ENCODE measurements at regions not wholly inside any gene's neighbourhood (a gene's known extent, or its start where the extent isn't known, plus 50 kb on each side); places are given as distances from the start of the nearest gene placed in this dataset.

DNA sequence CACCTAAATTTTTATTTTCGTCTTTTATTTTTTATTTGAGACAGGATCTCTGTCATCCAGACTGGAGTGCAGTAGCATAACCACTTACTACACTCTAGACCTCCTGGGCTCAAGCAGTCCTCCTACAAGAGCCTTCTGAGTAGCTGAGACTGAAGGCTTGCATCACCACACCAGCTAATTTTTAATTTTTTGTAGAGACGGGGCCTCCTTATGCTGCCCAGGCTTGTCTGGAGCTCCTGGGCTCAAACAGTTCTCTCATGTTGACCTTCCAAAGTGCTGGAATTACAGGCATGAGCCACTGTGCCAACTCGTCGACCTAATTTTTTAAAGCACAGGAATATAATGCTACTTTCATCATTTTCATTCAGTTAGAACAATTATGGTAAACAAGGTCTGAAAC is 405.4 kb downstream of the AR start:
- no peak for ATAC-seq
- Mint-ChIP-seq H3K4me3 (no peak overlapping the region), H3K9me3 (peaks cover 11% of the 10 kb centered on the region; the same call in 1 of the 2 replicates), H3K36me3 (no peaks in the 10 kb centered on the region), H3K4me1 (no peaks in the 10 kb centered on the region), H3K27me3 (ENCODE audit: low read depth) (no peaks in the 10 kb centered on the region), H3K27ac (no peak overlapping the region)
- TF ChIP-seq, protein P1, sequence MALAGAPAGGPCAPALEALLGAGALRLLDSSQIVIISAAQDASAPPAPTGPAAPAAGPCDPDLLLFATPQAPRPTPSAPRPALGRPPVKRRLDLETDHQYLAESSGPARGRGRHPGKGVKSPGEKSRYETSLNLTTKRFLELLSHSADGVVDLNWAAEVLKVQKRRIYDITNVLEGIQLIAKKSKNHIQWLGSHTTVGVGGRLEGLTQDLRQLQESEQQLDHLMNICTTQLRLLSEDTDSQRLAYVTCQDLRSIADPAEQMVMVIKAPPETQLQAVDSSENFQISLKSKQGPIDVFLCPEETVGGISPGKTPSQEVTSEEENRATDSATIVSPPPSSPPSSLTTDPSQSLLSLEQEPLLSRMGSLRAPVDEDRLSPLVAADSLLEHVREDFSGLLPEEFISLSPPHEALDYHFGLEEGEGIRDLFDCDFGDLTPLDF (CRISPR knock-in tag; IDR thresholded peaks at IDR 0.05): no peak
- no peak for TF ChIP-seq RORB (CRISPR knock-in tag; IDR thresholded peaks at IDR 0.05)
- no peak for TF ChIP-seq ATF1 (CRISPR knock-in tag; IDR thresholded peaks at IDR 0.05)
- TF ChIP-seq, protein P2, sequence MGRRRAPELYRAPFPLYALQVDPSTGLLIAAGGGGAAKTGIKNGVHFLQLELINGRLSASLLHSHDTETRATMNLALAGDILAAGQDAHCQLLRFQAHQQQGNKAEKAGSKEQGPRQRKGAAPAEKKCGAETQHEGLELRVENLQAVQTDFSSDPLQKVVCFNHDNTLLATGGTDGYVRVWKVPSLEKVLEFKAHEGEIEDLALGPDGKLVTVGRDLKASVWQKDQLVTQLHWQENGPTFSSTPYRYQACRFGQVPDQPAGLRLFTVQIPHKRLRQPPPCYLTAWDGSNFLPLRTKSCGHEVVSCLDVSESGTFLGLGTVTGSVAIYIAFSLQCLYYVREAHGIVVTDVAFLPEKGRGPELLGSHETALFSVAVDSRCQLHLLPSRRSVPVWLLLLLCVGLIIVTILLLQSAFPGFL (CRISPR knock-in tag; IDR thresholded peaks at IDR 0.05; ENCODE audit: borderline replicate concordance): no peak
- TF ChIP-seq ZNF317 (CRISPR knock-in tag; IDR thresholded peaks at IDR 0.05; ENCODE audit: borderline replicate concordance, low read depth): no peak
- no peak for TF ChIP-seq ZNF121 (CRISPR knock-in tag; IDR thresholded peaks at IDR 0.05)
- no peak for DNase-seq (ENCODE audit: low spot score)
- POLR2A ChIA-PET: no interaction called here
- CTCF ChIA-PET: no interaction called here

DNA sequence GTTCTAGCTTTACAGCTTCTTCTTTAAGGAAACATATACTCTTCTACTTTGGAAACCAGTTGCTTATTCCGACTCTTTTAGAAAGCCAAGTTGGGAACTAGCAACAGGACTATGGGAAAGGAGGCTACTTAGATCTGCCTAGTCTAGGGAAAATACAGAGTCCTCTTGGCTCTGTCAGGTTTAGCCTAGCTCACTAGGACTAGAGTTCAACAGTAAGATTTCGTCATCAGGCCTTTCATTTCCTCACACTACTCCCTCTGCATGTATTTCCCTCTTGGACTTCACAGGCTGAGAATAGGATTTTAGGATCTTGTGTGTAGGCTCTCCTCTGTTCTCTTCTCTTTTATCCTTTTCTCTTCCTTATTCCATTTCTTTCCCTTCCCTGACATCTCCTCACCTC is 409.8 kb downstream of the AR start:
- DNase-seq (ENCODE audit: low spot score): no peak
- Mint-ChIP-seq H3K4me3 (no peak overlapping the region), H3K9me3 (peaks cover 13% of the 10 kb centered on the region), H3K27me3 (ENCODE audit: low read depth) (no peaks in the 10 kb centered on the region), H3K4me1 (peaks cover 7% of the 10 kb centered on the region), H3K27ac (no peak overlapping the region), H3K36me3 (no peaks in the 10 kb centered on the region)
- CTCF ChIA-PET: no interaction called here
- POLR2A ChIA-PET: no interaction called here
- ATAC-seq: no peak
- TF ChIP-seq OVOL2 (CRISPR knock-in tag; IDR thresholded peaks at IDR 0.05; ENCODE audit: borderline replicate concordance): no peak
- TF ChIP-seq, protein P3, sequence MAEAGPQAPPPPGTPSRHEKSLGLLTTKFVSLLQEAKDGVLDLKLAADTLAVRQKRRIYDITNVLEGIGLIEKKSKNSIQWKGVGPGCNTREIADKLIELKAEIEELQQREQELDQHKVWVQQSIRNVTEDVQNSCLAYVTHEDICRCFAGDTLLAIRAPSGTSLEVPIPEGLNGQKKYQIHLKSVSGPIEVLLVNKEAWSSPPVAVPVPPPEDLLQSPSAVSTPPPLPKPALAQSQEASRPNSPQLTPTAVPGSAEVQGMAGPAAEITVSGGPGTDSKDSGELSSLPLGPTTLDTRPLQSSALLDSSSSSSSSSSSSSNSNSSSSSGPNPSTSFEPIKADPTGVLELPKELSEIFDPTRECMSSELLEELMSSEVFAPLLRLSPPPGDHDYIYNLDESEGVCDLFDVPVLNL (CRISPR knock-in tag; IDR thresholded peaks at IDR 0.05; ENCODE audit: borderline replicate concordance, low read depth): no peak

DNA sequence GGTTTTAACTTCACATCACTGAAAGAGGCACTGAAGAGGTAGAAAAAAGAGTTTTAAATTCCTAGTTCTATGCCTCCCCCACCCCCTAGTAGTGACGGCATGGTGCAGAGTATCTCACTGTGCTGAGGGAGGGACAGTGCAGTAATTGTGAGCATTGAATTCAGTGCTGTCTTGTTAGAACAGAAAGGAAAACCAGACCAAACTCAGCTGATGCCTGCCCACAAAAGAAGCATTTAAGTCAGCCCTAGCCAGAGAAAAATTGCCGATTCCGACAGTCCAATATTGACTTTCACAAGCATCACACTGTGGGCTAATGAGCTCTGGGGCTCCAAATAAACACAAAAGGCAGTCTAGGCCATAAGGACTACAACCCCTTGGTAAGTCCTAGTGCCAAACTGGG is 417.7 kb downstream of the AR start:
- H3K36me3 Mint-ChIP-seq: no peaks in the 10 kb centered on the region
- H3K27me3 Mint-ChIP-seq (ENCODE audit: low read depth): no peaks in the 10 kb centered on the region
- no peak overlapping the region for H3K27ac Mint-ChIP-seq
- TF ChIP-seq NFE2L1 (CRISPR knock-in tag; IDR thresholded peaks at IDR 0.05) (no peak), NR3C1 (CRISPR knock-in tag; conservative IDR thresholded peaks at IDR 0.05; ENCODE audit: low read depth) (no peak), JUN (CRISPR knock-in tag; IDR thresholded peaks at IDR 0.05) (no peak), SP1 (CRISPR knock-in tag; conservative IDR thresholded peaks at IDR 0.05) (no peak), ZNF121 (CRISPR knock-in tag; IDR thresholded peaks at IDR 0.05) (no peak), PRRX2 (CRISPR knock-in tag; IDR thresholded peaks at IDR 0.05) (no peak), ETV6 (CRISPR knock-in tag; IDR thresholded peaks at IDR 0.05) (no peak), NR1H2 (CRISPR knock-in tag; IDR thresholded peaks at IDR 0.05) (no peak)
- TF ChIP-seq, protein P4, sequence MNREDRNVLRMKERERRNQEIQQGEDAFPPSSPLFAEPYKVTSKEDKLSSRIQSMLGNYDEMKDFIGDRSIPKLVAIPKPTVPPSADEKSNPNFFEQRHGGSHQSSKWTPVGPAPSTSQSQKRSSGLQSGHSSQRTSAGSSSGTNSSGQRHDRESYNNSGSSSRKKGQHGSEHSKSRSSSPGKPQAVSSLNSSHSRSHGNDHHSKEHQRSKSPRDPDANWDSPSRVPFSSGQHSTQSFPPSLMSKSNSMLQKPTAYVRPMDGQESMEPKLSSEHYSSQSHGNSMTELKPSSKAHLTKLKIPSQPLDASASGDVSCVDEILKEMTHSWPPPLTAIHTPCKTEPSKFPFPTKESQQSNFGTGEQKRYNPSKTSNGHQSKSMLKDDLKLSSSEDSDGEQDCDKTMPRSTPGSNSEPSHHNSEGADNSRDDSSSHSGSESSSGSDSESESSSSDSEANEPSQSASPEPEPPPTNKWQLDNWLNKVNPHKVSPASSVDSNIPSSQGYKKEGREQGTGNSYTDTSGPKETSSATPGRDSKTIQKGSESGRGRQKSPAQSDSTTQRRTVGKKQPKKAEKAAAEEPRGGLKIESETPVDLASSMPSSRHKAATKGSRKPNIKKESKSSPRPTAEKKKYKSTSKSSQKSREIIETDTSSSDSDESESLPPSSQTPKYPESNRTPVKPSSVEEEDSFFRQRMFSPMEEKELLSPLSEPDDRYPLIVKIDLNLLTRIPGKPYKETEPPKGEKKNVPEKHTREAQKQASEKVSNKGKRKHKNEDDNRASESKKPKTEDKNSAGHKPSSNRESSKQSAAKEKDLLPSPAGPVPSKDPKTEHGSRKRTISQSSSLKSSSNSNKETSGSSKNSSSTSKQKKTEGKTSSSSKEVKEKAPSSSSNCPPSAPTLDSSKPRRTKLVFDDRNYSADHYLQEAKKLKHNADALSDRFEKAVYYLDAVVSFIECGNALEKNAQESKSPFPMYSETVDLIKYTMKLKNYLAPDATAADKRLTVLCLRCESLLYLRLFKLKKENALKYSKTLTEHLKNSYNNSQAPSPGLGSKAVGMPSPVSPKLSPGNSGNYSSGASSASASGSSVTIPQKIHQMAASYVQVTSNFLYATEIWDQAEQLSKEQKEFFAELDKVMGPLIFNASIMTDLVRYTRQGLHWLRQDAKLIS (CRISPR knock-in tag; IDR thresholded peaks at IDR 0.05; ENCODE audit: borderline replicate concordance): no peak
- TF ChIP-seq, protein P5, sequence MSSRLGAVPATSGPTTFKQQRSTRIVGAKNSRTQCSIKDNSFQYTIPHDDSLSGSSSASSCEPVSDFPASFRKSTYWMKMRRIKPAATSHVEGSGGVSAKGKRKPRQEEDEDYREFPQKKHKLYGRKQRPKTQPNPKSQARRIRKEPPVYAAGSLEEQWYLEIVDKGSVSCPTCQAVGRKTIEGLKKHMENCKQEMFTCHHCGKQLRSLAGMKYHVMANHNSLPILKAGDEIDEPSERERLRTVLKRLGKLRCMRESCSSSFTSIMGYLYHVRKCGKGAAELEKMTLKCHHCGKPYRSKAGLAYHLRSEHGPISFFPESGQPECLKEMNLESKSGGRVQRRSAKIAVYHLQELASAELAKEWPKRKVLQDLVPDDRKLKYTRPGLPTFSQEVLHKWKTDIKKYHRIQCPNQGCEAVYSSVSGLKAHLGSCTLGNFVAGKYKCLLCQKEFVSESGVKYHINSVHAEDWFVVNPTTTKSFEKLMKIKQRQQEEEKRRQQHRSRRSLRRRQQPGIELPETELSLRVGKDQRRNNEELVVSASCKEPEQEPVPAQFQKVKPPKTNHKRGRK (CRISPR knock-in tag; IDR thresholded peaks at IDR 0.05; ENCODE audit: borderline replicate concordance): no peak
- POLR2A ChIA-PET: no interaction called here
- no peak overlapping the region for H3K4me3 Mint-ChIP-seq
- no peak for ATAC-seq
- H3K4me1 Mint-ChIP-seq: peaks cover 10% of the 10 kb centered on the region
- CTCF ChIA-PET: no interaction called here
- H3K9me3 Mint-ChIP-seq: no peaks in the 10 kb centered on the region
- no peak for DNase-seq (ENCODE audit: low spot score)
